Suprapubic skin (tissue), 4 donors: ENCODE measurements at regions not wholly inside any gene's neighbourhood (a gene's known extent, or its start where the extent isn't known, plus 50 kb on each side); places are given as distances from the start of the nearest gene placed in this dataset.

Source experiments
- DNase-seq, 2 donors: peaks; one replicate each; pipeline ENCODE4 v3.0.0-alpha.2; 2019; ENCODE audit warnings: low spot score in 2 of 2
- H3K27ac ChIP-seq: fragments of 200-600 bp; sonication (generic); one replicate; pipeline ENCODE4 v1.5.1; 2019
- H3K27me3 ChIP-seq: fragments of 200-600 bp; sonication (generic); one replicate; pipeline ENCODE4 v1.5.1; 2019
- H3K36me3 ChIP-seq: fragments of 200-600 bp; sonication (generic); one replicate; pipeline ENCODE4 v1.5.1; 2019
- H3K4me1 ChIP-seq: fragments of 200-600 bp; sonication (generic); one replicate; pipeline ENCODE4 v1.5.1; 2019
- H3K4me3 ChIP-seq: fragments of 200-600 bp; sonication (generic); one replicate; pipeline ENCODE4 v1.5.1; 2019; ENCODE audit warnings: mild to moderate bottlenecking
- H3K9me3 ChIP-seq: fragments of 200-600 bp; sonication (generic); one replicate; pipeline ENCODE4 v1.5.1; 2019
- CTCF ChIP-seq, 2 donors: fragments of 200-600 bp in 1 of 2; fragments of 450-650 bp in 1 of 2; sonication (generic) in 1 of 2; IDR thresholded peaks; one replicate each; pipeline ENCODE4 v1.5.1; 2016 to 2019; ENCODE audit warnings: antibody characterized with exemption in 2 of 2, mild to moderate bottlenecking in 1 of 2, moderate library complexity in 1 of 2
- EP300 ChIP-seq: sonication (generic); formaldehyde crosslinking; IDR thresholded peaks from one replicate; pipeline ENCODE4 v1.6.1; 2017; ENCODE audit warnings: antibody characterized with exemption
- POLR2A ChIP-seq, 2 donors: fragments of 450-650 bp; IDR thresholded peaks; one replicate each; pipeline ENCODE4 v1.6.1; 2017; ENCODE audit warnings: antibody characterized with exemption in 2 of 2, mild to moderate bottlenecking in 2 of 2, moderate library complexity in 2 of 2
- POLR2AphosphoS5 ChIP-seq, 3 donors: sonication (generic); formaldehyde crosslinking; IDR thresholded peaks; one replicate each; pipeline ENCODE4 v1.6.1; 2017; ENCODE audit warnings: antibody characterized with exemption in 3 of 3
- WGBS: methylation state at CpG from one replicate; pipeline ENCODE4 v1.1.5; 2018; 5-methylcytosine and 5-hydroxymethylcytosine counted together

DNA sequence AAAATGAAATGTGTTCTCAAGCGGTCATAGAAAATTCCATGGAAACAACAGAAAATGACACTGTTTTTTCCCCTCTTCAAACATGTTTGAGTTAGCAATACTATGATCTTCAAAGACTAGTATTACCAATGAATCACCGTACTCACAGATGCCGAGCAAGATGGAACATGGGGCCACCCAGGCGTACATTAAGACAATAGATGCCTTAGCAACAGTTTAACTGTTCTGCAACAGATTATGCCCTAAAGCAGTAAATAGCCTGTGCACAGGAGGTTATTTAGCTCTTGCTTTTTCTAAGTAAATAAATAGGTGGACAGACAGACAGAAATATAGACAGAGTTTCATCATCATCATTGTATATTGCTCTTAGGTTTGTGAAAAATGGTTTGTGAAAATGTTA is 284.0 kb upstream of the DEFB112 start:
- no peak overlapping the region for H3K4me3 ChIP-seq
- WGBS, result 42% methylated on average over 4 of the region's 4 CpGs
- TF ChIP-seq EP300 (no peak), POLR2AphosphoS5 (IDR thresholded peaks at IDR 0.05) (no peak), POLR2A (IDR thresholded peaks at IDR 0.05) (no peak), CTCF (IDR thresholded peaks at IDR 0.05) (no peak)
- DNase-seq, result no peak
- no peaks in the 10 kb centered on the region for H3K4me1 ChIP-seq
- H3K27me3 ChIP-seq, result no peaks in the 10 kb centered on the region
- no peaks in the 10 kb centered on the region for H3K36me3 ChIP-seq
- no peak overlapping the region for H3K27ac ChIP-seq
- no peaks in the 10 kb centered on the region for H3K9me3 ChIP-seq

DNA sequence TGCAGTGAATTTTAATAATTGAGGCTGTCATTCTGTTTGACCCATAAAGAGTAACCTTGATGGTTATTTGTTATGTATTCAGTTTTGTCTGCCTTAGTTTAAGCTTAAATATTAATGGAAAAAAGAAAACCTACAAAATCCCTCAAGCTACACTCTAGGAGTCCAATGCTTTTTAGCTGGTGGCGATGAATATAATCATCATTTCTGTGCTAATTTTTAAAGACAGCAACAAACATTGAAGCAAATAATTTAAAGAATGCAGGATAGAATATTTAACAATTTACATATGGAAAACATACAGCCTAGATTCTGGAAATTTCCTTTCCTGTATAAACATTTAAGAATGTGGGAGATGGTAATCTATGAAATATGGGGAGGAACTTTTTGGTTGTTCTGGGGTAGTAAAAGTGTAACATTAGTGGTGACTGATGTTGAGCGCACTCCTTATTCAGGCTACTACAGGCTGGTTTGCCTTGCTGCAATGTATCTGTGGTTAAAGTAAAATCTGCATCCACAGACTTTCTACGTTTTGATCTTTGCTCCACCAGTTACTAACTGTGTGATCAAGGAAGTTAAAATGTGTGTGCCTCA is 287.9 kb upstream of the DEFB112 start:
- Histone ChIP-seq H3K9me3 (no peaks in the 10 kb centered on the region), H3K27ac (no peak overlapping the region), H3K36me3 (no peaks in the 10 kb centered on the region), H3K27me3 (no peaks in the 10 kb centered on the region), H3K4me1 (no peaks in the 10 kb centered on the region), H3K4me3 (no peak overlapping the region)
- WGBS, result 82% methylated on average over 3 of the region's 3 CpGs
- TF ChIP-seq CTCF (IDR thresholded peaks at IDR 0.05), result no peak
- no peak for TF ChIP-seq POLR2A (IDR thresholded peaks at IDR 0.05)
- TF ChIP-seq EP300, result no peak
- no peak for TF ChIP-seq POLR2AphosphoS5 (IDR thresholded peaks at IDR 0.05)
- DNase-seq, result no peak

DNA sequence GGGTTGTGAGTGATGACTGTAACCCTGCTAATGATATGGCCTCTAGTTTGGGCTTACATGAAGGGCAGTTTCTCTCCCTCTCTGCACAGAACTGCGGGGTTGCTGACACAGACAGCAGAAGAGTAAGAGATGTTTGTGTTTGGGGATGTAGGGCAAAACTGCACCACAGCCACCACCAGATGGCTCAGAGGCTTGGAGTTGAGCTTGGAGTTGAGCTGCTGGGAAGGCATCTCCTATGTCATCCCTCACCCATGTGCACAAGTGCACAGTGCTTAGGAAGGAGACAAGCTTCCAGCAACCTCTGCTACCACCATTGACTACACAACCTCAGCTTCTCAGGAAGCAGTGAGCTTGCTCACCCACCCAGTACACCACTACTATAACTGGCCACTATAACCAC is 303.9 kb upstream of the DEFB112 start:
- no peak for TF ChIP-seq CTCF (IDR thresholded peaks at IDR 0.05)
- no peak for TF ChIP-seq POLR2AphosphoS5 (IDR thresholded peaks at IDR 0.05)
- TF ChIP-seq EP300, result no peak
- no peak for TF ChIP-seq POLR2A (IDR thresholded peaks at IDR 0.05)
- H3K27me3 ChIP-seq, result no peaks in the 10 kb centered on the region
- H3K27ac ChIP-seq, result no peak overlapping the region
- no peaks in the 10 kb centered on the region for H3K36me3 ChIP-seq
- no peaks in the 10 kb centered on the region for H3K4me1 ChIP-seq
- H3K4me3 ChIP-seq, result no peak overlapping the region
- DNase-seq, result no peak
- WGBS, result 100% methylated on average over 1 of the region's 1 CpG
- H3K9me3 ChIP-seq, result peaks cover 6% of the 10 kb centered on the region

DNA sequence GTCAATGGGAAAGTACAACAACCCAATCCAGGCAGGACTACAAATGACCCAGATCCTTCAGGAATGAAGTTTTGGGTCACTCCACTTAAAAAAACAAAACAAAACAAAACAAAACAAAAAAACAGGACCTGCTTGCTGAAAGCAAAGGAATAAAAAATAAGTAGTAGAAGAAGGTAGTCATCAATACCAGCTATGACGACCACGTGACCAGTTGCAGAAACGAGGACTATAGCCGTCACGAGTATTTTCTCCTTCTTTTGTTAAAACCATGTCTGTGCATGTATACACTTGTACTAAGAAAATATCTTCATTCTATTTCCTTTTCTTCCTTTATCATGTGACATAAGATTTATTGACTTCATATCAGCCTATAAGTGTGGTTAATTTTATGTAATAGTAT is 308.4 kb upstream of the DEFB112 start:
- no peaks in the 10 kb centered on the region for H3K4me1 ChIP-seq
- TF ChIP-seq EP300, result no peak
- TF ChIP-seq POLR2AphosphoS5 (IDR thresholded peaks at IDR 0.05), result no peak
- no peak for TF ChIP-seq CTCF (IDR thresholded peaks at IDR 0.05)
- no peak for TF ChIP-seq POLR2A (IDR thresholded peaks at IDR 0.05)
- no peaks in the 10 kb centered on the region for H3K27me3 ChIP-seq
- no peak for DNase-seq
- H3K9me3 ChIP-seq, result peaks cover 6% of the 10 kb centered on the region
- H3K36me3 ChIP-seq, result no peaks in the 10 kb centered on the region
- no peak overlapping the region for H3K27ac ChIP-seq
- H3K4me3 ChIP-seq, result no peak overlapping the region
- 90% methylated on average over 5 of the region's 5 CpGs for WGBS

- Histone ChIP-seq H3K4me1 (no peaks in the 10 kb centered on the region), H3K36me3 (no peaks in the 10 kb centered on the region), H3K27me3 (no peaks in the 10 kb centered on the region), H3K9me3 (no peaks in the 10 kb centered on the region), H3K27ac (no peak overlapping the region), H3K4me3 (no peak overlapping the region)
- 58% methylated on average over 4 of the region's 4 CpGs for WGBS
- no peak for TF ChIP-seq EP300
- TF ChIP-seq CTCF (IDR thresholded peaks at IDR 0.05), result no peak
- no peak for TF ChIP-seq POLR2A (IDR thresholded peaks at IDR 0.05)
- no peak for TF ChIP-seq POLR2AphosphoS5 (IDR thresholded peaks at IDR 0.05)
- no peak for DNase-seq
These were observed 312.1 kb upstream of the DEFB112 start for GRCh38 chr6:50361641-50362331.
